BLaER1 (cell line): ENCODE measurements at regions not wholly inside any gene's neighbourhood (a gene's known extent, or its start where the extent isn't known, plus 50 kb on each side); places are given as distances from the start of the nearest gene placed in this dataset.

Experiments used
- H3K27ac ChIP-seq: shearing (Covaris generic); formaldehyde crosslinking; 2 replicates; pipeline ENCODE4 v1.8.1; 2022
- H3K27me3 ChIP-seq: shearing (Covaris generic); formaldehyde crosslinking; 2 replicates; pipeline ENCODE4 v1.8.1; 2022
- H3K36me3 ChIP-seq: shearing (Covaris generic); formaldehyde crosslinking; 2 replicates; pipeline ENCODE4 v1.8.1; 2022
- H3K4me1 ChIP-seq: shearing (Covaris generic); formaldehyde crosslinking; 2 replicates; pipeline ENCODE4 v1.8.1; 2022
- H3K4me2 ChIP-seq: shearing (Covaris generic); formaldehyde crosslinking; 2 replicates; pipeline ENCODE4 v1.8.1; 2022
- H3K4me3 ChIP-seq: shearing (Covaris generic); formaldehyde crosslinking; 2 replicates; pipeline ENCODE4 v1.8.1; 2022
- H3K9ac ChIP-seq: shearing (Covaris generic); formaldehyde crosslinking; 2 replicates; pipeline ENCODE4 v1.8.1; 2022
- H3K9me3 ChIP-seq: shearing (Covaris generic); formaldehyde crosslinking; 2 replicates; pipeline ENCODE4 v1.8.1; 2022
- H4K20me1 ChIP-seq: shearing (Covaris generic); formaldehyde crosslinking; 2 replicates; pipeline ENCODE4 v1.8.1; 2022
- Cebpa-rat ChIP-seq: shearing (Covaris generic); IDR thresholded peaks from 2 replicates; pipeline ENCODE4 v1.8.1; 2022

DNA sequence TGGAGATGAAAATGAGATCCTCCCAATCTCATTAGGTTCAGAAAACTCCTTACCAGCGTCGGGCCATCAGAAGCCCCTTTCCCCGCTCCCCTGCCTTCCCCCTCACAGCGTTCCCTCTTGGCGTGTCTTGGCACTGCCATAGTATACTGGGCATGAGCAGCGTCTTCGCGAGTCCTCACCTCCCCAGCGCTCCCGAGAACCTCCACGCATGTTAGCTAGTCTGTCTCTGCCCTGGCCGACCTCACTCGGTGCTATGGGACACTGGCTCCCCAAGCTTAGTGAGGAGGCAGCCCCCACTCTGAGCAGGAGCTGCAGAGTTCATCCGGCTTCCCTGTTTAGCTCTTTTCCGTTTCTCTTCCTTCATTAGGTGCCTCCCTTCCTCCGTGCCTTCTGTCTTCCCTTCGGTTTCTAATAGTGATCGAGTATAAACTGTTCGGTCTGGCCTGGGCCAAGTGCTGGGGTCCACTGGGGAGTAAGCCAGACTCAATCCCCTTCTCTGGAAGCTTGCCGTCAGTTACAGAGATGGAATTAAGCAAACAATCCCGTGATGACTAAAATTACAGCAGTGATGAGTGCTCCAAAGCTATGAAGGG, 63.8 kb upstream of the OPCML start:
- H3K9ac ChIP-seq, result no peak overlapping the region
- no peak for TF ChIP-seq Cebpa-rat

DNA sequence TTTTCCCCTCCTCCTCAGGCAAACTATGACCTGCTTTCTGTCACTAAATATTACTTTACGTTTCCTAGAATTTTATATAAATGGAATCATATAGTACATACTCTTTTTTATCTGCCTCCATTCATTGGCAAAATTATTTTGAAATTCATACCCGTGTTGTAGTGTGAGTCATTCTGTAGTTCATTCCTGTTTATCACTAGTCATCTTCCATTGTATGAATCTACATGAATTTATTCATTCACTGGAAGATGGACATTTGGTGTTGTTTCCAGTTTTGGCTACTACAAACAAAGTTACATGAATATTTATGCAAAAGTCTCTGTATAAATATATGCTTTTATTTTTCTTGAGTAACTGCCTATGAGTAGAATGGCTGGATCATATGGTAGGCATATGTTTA, 60.7 kb upstream of the OPCML start:
- Histone ChIP-seq H3K27me3 (no peaks in the 10 kb centered on the region), H3K27ac (no peak overlapping the region), H3K4me3 (no peak overlapping the region), H3K4me1 (no peaks in the 10 kb centered on the region), H3K36me3 (no peaks in the 10 kb centered on the region), H3K9me3 (no peaks in the 10 kb centered on the region), H3K4me2 (no peak overlapping the region), H3K9ac (no peak overlapping the region), H4K20me1 (no peaks in the 10 kb centered on the region)
- TF ChIP-seq Cebpa-rat, result no peak

More for the DNA sequence above, 63.8 kb upstream of the OPCML start:
- Histone ChIP-seq H4K20me1 (no peaks in the 10 kb centered on the region), H3K9me3 (no peaks in the 10 kb centered on the region), H3K27ac (no peak overlapping the region), H3K36me3 (no peaks in the 10 kb centered on the region), H3K4me2 (no peak overlapping the region), H3K27me3 (no peaks in the 10 kb centered on the region), H3K4me3 (no peak overlapping the region), H3K4me1 (no peaks in the 10 kb centered on the region)

DNA sequence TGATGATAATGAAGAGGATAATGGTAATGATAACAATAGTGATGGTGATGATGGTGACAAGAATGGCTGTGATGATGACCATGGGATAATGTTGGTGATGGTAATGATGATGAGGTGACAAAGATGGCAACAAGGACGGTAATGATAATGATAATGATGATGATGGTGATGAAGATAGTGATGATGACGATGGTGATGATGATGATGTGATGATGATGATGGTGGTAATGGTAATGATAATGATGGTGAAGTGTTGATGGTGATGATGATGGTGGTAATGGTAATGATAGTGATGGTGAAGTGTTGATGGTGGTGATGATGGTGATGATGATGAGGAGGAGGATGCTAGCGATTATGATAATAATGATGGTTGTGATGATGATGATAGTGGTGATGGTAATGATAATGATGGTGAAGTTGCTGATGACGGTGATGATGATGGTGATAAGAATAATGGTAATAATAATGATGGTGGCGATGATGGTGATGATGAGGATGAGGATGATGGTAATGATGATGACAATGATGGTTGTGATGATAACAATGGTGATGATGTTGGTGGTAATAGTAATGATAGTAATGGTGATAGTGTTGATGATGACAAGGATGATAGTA, 54.7 kb upstream of the OPCML start:
- no peak overlapping the region for H3K9ac ChIP-seq
- H4K20me1 ChIP-seq, result no peaks in the 10 kb centered on the region
- TF ChIP-seq Cebpa-rat, result no peak
- no peaks in the 10 kb centered on the region for H3K27me3 ChIP-seq
- no peak overlapping the region for H3K4me3 ChIP-seq
- no peak overlapping the region for H3K4me2 ChIP-seq
- H3K27ac ChIP-seq, result no peak overlapping the region
- peaks cover 13% of the 10 kb centered on the region for H3K4me1 ChIP-seq
- no peaks in the 10 kb centered on the region for H3K36me3 ChIP-seq
- H3K9me3 ChIP-seq, result no peaks in the 10 kb centered on the region

DNA sequence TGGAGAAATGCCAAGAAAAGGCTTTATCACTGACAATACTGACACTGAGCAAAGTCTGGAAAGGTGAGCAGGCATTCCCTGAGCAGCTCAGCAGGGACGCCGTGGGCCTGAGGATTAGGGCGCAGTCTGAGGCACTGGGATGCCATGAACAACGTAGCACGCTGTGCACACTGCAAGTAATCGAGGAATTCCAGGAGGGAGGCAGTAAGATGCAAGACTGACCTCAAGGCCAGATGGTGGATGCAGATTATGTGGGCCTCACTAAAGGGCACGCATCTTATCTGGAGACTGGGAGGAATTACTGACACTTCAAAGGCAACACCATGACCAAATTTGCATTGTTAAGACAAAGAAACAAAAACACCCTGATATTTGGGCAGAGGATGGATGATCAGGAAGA, 50.4 kb upstream of the OPCML start:
- TF ChIP-seq Cebpa-rat, result no peak
- H3K36me3 ChIP-seq, result no peaks in the 10 kb centered on the region
- H3K4me1 ChIP-seq, result peaks cover 20% of the 10 kb centered on the region
- no peaks in the 10 kb centered on the region for H3K27me3 ChIP-seq
- no peak overlapping the region for H3K9ac ChIP-seq
- H3K9me3 ChIP-seq, result no peaks in the 10 kb centered on the region
- H4K20me1 ChIP-seq, result no peaks in the 10 kb centered on the region
- H3K4me2 ChIP-seq, result no peak overlapping the region
- H3K27ac ChIP-seq, result no peak overlapping the region
- no peak overlapping the region for H3K4me3 ChIP-seq

DNA sequence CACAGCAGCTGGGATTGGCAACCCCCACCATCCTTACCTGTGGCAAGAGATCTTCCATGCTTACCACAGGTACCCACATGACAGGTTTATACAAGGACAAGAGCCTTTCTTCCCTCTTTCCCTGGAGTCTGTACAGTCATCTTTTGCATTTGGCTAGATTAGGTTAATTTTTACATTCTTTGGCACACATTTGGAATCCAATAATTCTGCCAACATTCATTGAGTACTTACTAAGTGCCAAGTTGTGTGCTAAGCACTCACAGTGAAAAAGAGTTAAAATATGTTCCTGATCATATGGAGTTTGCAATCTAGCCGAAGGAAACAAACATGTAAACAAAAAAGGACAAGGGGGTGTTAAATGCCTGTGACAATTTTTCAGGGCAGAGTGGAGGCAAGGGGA, 50.0 kb upstream of the OPCML start:
- peaks cover 20% of the 10 kb centered on the region for H3K4me1 ChIP-seq
- H3K36me3 ChIP-seq, result no peaks in the 10 kb centered on the region
- no peak overlapping the region for H3K4me3 ChIP-seq
- no peak for TF ChIP-seq Cebpa-rat
- no peaks in the 10 kb centered on the region for H4K20me1 ChIP-seq
- no peak overlapping the region for H3K4me2 ChIP-seq
- H3K27me3 ChIP-seq, result no peaks in the 10 kb centered on the region
- H3K9me3 ChIP-seq, result no peaks in the 10 kb centered on the region
- H3K9ac ChIP-seq, result no peak overlapping the region
- no peak overlapping the region for H3K27ac ChIP-seq
